Activated CD4-positive, alpha-beta memory T cell treated with anti-CD3 and anti-CD28 coated beads, Interleukin-2, amount 10 ng/mL, durations not matched to agents 7 days and 5 days (primary cell): ENCODE measurements at regions not wholly inside any gene's neighbourhood (a gene's known extent, or its start where the extent isn't known, plus 50 kb on each side); places are given as distances from the start of the nearest gene placed in this dataset.
A peak's percentile ranks its signal among the peaks of the same experiment; 100 is the strongest.

Experiments
- CTCF ChIA-PET: fragments of 350-600 bp; sonication (Branson Sonifier 250); formaldehyde crosslinking; loops from one replicate; lab custom pipeline; 2021; ENCODE audit warnings: antibody characterized with exemption, inconsistent platforms; lab: Charles Lee
- POLR2A ChIA-PET: fragments of 350-600 bp; sonication (Branson Sonifier 250); formaldehyde crosslinking; loops from one replicate; lab custom pipeline; 2021; ENCODE audit warnings: antibody characterized with exemption; lab: Charles Lee
- DNase-seq: peaks from one replicate; pipeline ENCODE4 v3.0.0-alpha.2; 2020
- H3K27ac Mint-ChIP-seq: one replicate; pipeline ENCODE4 v1.8.0; 2021; ENCODE audit warnings: mild to moderate bottlenecking, mixed read lengths
- H3K27me3 Mint-ChIP-seq: one replicate; pipeline ENCODE4 v1.8.0; 2021; ENCODE audit warnings: mixed read lengths
- H3K36me3 Mint-ChIP-seq: one replicate; pipeline ENCODE4 v1.8.0; 2021; ENCODE audit warnings: low read depth, mixed read lengths
- H3K4me1 Mint-ChIP-seq: one replicate; pipeline ENCODE4 v1.8.0; 2021; ENCODE audit warnings: mixed read lengths
- H3K4me3 Mint-ChIP-seq: one replicate; pipeline ENCODE4 v1.8.0; 2021; ENCODE audit warnings: mild to moderate bottlenecking, mixed read lengths
- H3K9me3 Mint-ChIP-seq: one replicate; pipeline ENCODE4 v1.8.0; 2021; ENCODE audit warnings: mixed read lengths

GRCh38 chr22:49369726-49370626 lies 457.7 kb downstream of the BRD1 start:
- Mint-ChIP-seq H3K27ac (no peak overlapping the region), H3K36me3 (no peaks in the 10 kb centered on the region), H3K27me3 (no peaks in the 10 kb centered on the region), H3K4me1 (no peaks in the 10 kb centered on the region), H3K4me3 (no peak overlapping the region), H3K9me3 (no peaks in the 10 kb centered on the region)
- DNase-seq: peak; percentile 4
- ChIA-PET POLR2A (no interaction called here), CTCF (no interaction called here)

GRCh38 chr22:49368976-49369725 lies 458.5 kb downstream of the BRD1 start:
- Mint-ChIP-seq H3K27me3 (no peaks in the 10 kb centered on the region), H3K27ac (no peak overlapping the region), H3K9me3 (no peaks in the 10 kb centered on the region), H3K36me3 (no peaks in the 10 kb centered on the region), H3K4me3 (no peak overlapping the region), H3K4me1 (no peaks in the 10 kb centered on the region)
- POLR2A ChIA-PET: no interaction called here
- peak; percentile 9 for DNase-seq
- CTCF ChIA-PET: no interaction called here

GRCh38 chr22:49368221-49368975 lies 459.3 kb downstream of the BRD1 start:
- H3K36me3 Mint-ChIP-seq: no peaks in the 10 kb centered on the region
- H3K9me3 Mint-ChIP-seq: no peaks in the 10 kb centered on the region
- H3K27ac Mint-ChIP-seq: no peak overlapping the region
- no peak overlapping the region for H3K4me3 Mint-ChIP-seq
- ChIA-PET POLR2A (no interaction called here), CTCF (no interaction called here)
- H3K27me3 Mint-ChIP-seq: no peaks in the 10 kb centered on the region
- peak; percentile 6 for DNase-seq
- H3K4me1 Mint-ChIP-seq: no peaks in the 10 kb centered on the region

- Mint-ChIP-seq H3K4me3 (no peak overlapping the region), H3K4me1 (no peaks in the 10 kb centered on the region), H3K27me3 (no peaks in the 10 kb centered on the region), H3K9me3 (no peaks in the 10 kb centered on the region), H3K27ac (no peak overlapping the region), H3K36me3 (no peaks in the 10 kb centered on the region)
- POLR2A ChIA-PET: no interaction called here
- peak; percentile 4 for DNase-seq
- CTCF ChIA-PET: no interaction called here
These were observed 460.5 kb downstream of the BRD1 start for GRCh38 chr22:49367041-49367697.

GRCh38 chr22:49366437-49366836 lies 461.2 kb downstream of the BRD1 start:
- ChIA-PET CTCF (no interaction called here), POLR2A (no interaction called here)
- H3K27me3 Mint-ChIP-seq: no peaks in the 10 kb centered on the region
- H3K4me3 Mint-ChIP-seq: no peak overlapping the region
- H3K4me1 Mint-ChIP-seq: no peaks in the 10 kb centered on the region
- H3K36me3 Mint-ChIP-seq: no peaks in the 10 kb centered on the region
- H3K9me3 Mint-ChIP-seq: no peaks in the 10 kb centered on the region
- DNase-seq: no peak
- no peak overlapping the region for H3K27ac Mint-ChIP-seq

GRCh38 chr22:49365910-49366309 lies 461.8 kb downstream of the BRD1 start:
- POLR2A ChIA-PET: no interaction called here

GRCh38 chr22:49365191-49365837 lies 462.4 kb downstream of the BRD1 start:
- Mint-ChIP-seq H3K36me3 (no peaks in the 10 kb centered on the region), H3K4me1 (no peaks in the 10 kb centered on the region), H3K27ac (no peak overlapping the region), H3K27me3 (peaks cover 6% of the 10 kb centered on the region), H3K9me3 (no peaks in the 10 kb centered on the region), H3K4me3 (no peak overlapping the region)
- peak; percentile 2 for DNase-seq
- POLR2A ChIA-PET: no interaction called here
- CTCF ChIA-PET: no interaction called here

More at GRCh38 chr22:49365910-49366309, 461.8 kb downstream of the BRD1 start:
- no peak overlapping the region for H3K27ac Mint-ChIP-seq
- H3K4me3 Mint-ChIP-seq: no peak overlapping the region
- no peaks in the 10 kb centered on the region for H3K9me3 Mint-ChIP-seq
- CTCF ChIA-PET: no interaction called here
- no peaks in the 10 kb centered on the region for H3K36me3 Mint-ChIP-seq
- H3K4me1 Mint-ChIP-seq: no peaks in the 10 kb centered on the region
- H3K27me3 Mint-ChIP-seq: no peaks in the 10 kb centered on the region
- no peak for DNase-seq

GRCh38 chr22:49364398-49364797 lies 463.3 kb downstream of the BRD1 start:
- Mint-ChIP-seq H3K4me1 (no peaks in the 10 kb centered on the region), H3K27me3 (peaks cover 7% of the 10 kb centered on the region), H3K27ac (no peak overlapping the region), H3K9me3 (no peaks in the 10 kb centered on the region), H3K4me3 (no peak overlapping the region), H3K36me3 (no peaks in the 10 kb centered on the region)
- ChIA-PET POLR2A (no interaction called here), CTCF (no interaction called here)
- no peak for DNase-seq

GRCh38 chr22:49363526-49364230 lies 464.0 kb downstream of the BRD1 start:
- POLR2A ChIA-PET: no interaction called here
- Mint-ChIP-seq H3K27me3 (peaks cover 12% of the 10 kb centered on the region), H3K27ac (no peak overlapping the region), H3K4me1 (no peaks in the 10 kb centered on the region), H3K36me3 (no peaks in the 10 kb centered on the region), H3K4me3 (no peak overlapping the region), H3K9me3 (no peaks in the 10 kb centered on the region)
- DNase-seq: peak; percentile 12
- CTCF ChIA-PET: no interaction called here

GRCh38 chr22:49362211-49362839 lies 465.3 kb downstream of the BRD1 start:
- Mint-ChIP-seq H3K9me3 (no peaks in the 10 kb centered on the region), H3K36me3 (no peaks in the 10 kb centered on the region), H3K4me1 (no peaks in the 10 kb centered on the region), H3K27ac (no peak overlapping the region), H3K4me3 (no peak overlapping the region), H3K27me3 (peaks cover 12% of the 10 kb centered on the region)
- CTCF ChIA-PET: no interaction called here
- POLR2A ChIA-PET: no interaction called here
- peak; percentile 9 for DNase-seq

GRCh38 chr22:49361164-49361563 lies 466.5 kb downstream of the BRD1 start:
- H3K27me3 Mint-ChIP-seq: peaks cover 12% of the 10 kb centered on the region
- DNase-seq: no peak
- no peaks in the 10 kb centered on the region for H3K36me3 Mint-ChIP-seq
- POLR2A ChIA-PET: no interaction called here
- no peaks in the 10 kb centered on the region for H3K4me1 Mint-ChIP-seq
- no peak overlapping the region for H3K27ac Mint-ChIP-seq
- H3K9me3 Mint-ChIP-seq: no peaks in the 10 kb centered on the region
- CTCF ChIA-PET: no interaction called here
- H3K4me3 Mint-ChIP-seq: no peak overlapping the region

- Mint-ChIP-seq H3K4me3 (no peak overlapping the region), H3K9me3 (no peaks in the 10 kb centered on the region), H3K36me3 (no peaks in the 10 kb centered on the region), H3K27ac (no peak overlapping the region), H3K27me3 (peaks cover 13% of the 10 kb centered on the region), H3K4me1 (no peaks in the 10 kb centered on the region)
- DNase-seq: no peak
- ChIA-PET POLR2A (no interaction called here), CTCF (no interaction called here)
These were observed 466.9 kb downstream of the BRD1 start for GRCh38 chr22:49360746-49361145.
